CD14-positive monocyte (primary cell): ENCODE measurements at regions not wholly inside any gene's neighbourhood (a gene's known extent, or its start where the extent isn't known, plus 50 kb on each side); places are given as distances from the start of the nearest gene placed in this dataset.
"Not testable (repeated sequence)": the region's sequence is repeated elsewhere in the genome, so short reads cannot be mapped to it uniquely, and the experiment has no call there.

ENCODE experiments used
- DNase-seq, 3 donors: peaks; one replicate each; pipeline ENCODE4 v3.0.0-alpha.2; 2011 to 2022
- H2AFZ ChIP-seq: 2 replicates; pipeline ENCODE4 v1.6.0; 2012; ENCODE audit warnings: mild to moderate bottlenecking, low read depth, low read length, inconsistent platforms; ENCODE audit not compliant: insufficient read depth, poor library complexity, severe bottlenecking
- H3K27ac ChIP-seq, 2 donors: 1 replicate in 1 of 2; 2 replicates in 1 of 2; pipeline ENCODE4 v1.5.1; 2012 to 2013; ENCODE audit warnings: low read length in 2 of 2, control low read depth in 1 of 2, inconsistent platforms in 1 of 2, low read depth in 1 of 2, mild to moderate bottlenecking in 1 of 2
- H3K27me3 ChIP-seq, 2 donors: one replicate each; pipeline versions ENCODE4 v1.6.0 to v1.6.1; 2011 to 2013; ENCODE audit warnings: low read length in 2 of 2; ENCODE audit not compliant: control insufficient read depth in 2 of 2, insufficient read depth in 2 of 2
- H3K36me3 ChIP-seq, 2 donors: replicated peaks in 1 of 2; 1 replicate in 1 of 2; 2 replicates in 1 of 2; pipeline versions ENCODE4 v1.5.1 to v1.6.1; 2012 to 2013; ENCODE audit warnings: low read length in 2 of 2, control low read depth in 1 of 2, inconsistent platforms in 1 of 2, mild to moderate bottlenecking in 1 of 2; ENCODE audit not compliant: insufficient read depth in 2 of 2, control insufficient read depth in 1 of 2
- H3K4me1 ChIP-seq, 2 donors: 1 replicate in 1 of 2; 2 replicates in 1 of 2; pipeline versions ENCODE4 v1.5.1 to v1.6.1; 2012 to 2013; ENCODE audit warnings: low read length in 2 of 2, control low read depth in 1 of 2, inconsistent platforms in 1 of 2, mild to moderate bottlenecking in 1 of 2, moderate library complexity in 1 of 2; ENCODE audit not compliant: insufficient read depth in 2 of 2, control insufficient read depth in 1 of 2
- H3K4me2 ChIP-seq: replicated peaks from 2 replicates; pipeline ENCODE3; 2012; ENCODE audit warnings: low read length, moderate library complexity, mild to moderate bottlenecking; ENCODE audit not compliant: poor library complexity, severe bottlenecking; ENCODE audit errors: extremely low read depth
- H3K4me3 ChIP-seq, 3 experiments: fragments of 200-600 bp in 1 of 3; sonication (generic) in 1 of 3; replicated peaks in 1 of 3; 1 replicate in 2 of 3; 2 replicates in 1 of 3; pipeline ENCODE4 v1.5.1; 2011 to 2013; ENCODE audit warnings: low read length in 3 of 3, mild to moderate bottlenecking in 3 of 3, control low read depth in 2 of 3, low read depth in 2 of 3, inconsistent platforms in 1 of 3, moderate library complexity in 1 of 3
- H3K79me2 ChIP-seq: 2 replicates; pipeline ENCODE4 v1.6.0; 2012; ENCODE audit warnings: mild to moderate bottlenecking, control low read depth, inconsistent platforms, low read length, moderate library complexity; ENCODE audit not compliant: insufficient read depth
- H3K9ac ChIP-seq: 2 replicates; pipeline ENCODE4 v1.6.0; 2017; ENCODE audit warnings: low read length, mild to moderate bottlenecking; ENCODE audit not compliant: insufficient read depth, poor library complexity, severe bottlenecking
- H3K9me3 ChIP-seq, 2 donors: replicated peaks in 1 of 2; 1 replicate in 1 of 2; 2 replicates in 1 of 2; pipeline versions ENCODE4 v1.5.1 to v1.6.1; 2012 to 2013; ENCODE audit warnings: low read length in 2 of 2, control low read depth in 1 of 2; ENCODE audit not compliant: control insufficient read depth in 1 of 2, insufficient read depth in 1 of 2
- H4K20me1 ChIP-seq: 2 replicates; pipeline ENCODE4 v1.6.0; 2012; ENCODE audit warnings: mild to moderate bottlenecking, low read length, control low read depth, moderate library complexity; ENCODE audit not compliant: insufficient read depth
- H3K27ac Mint-ChIP-seq, 7 donors: one replicate each; pipeline ENCODE4 v1.8.0; 2020; ENCODE audit warnings: mild to moderate bottlenecking in 7 of 7, mixed read lengths in 7 of 7, moderate library complexity in 6 of 7, inconsistent platforms in 2 of 7
- H3K27me3 Mint-ChIP-seq, 3 donors: one replicate each; pipeline ENCODE4 v1.8.0; 2021 to 2022; ENCODE audit warnings: low read depth in 3 of 3, mild to moderate bottlenecking in 3 of 3, mixed read lengths in 3 of 3, moderate library complexity in 3 of 3, inconsistent platforms in 1 of 3
- H3K36me3 Mint-ChIP-seq, 2 donors: one replicate each; pipeline ENCODE4 v1.8.0; 2020; ENCODE audit warnings: mixed read lengths in 2 of 2, inconsistent platforms in 1 of 2, mild to moderate bottlenecking in 1 of 2
- H3K4me1 Mint-ChIP-seq: one replicate; pipeline ENCODE4 v1.8.0; 2020; ENCODE audit warnings: mild to moderate bottlenecking, mixed read lengths
- H3K4me3 Mint-ChIP-seq, 2 donors: one replicate each; pipeline ENCODE4 v1.8.0; 2020; ENCODE audit warnings: mild to moderate bottlenecking in 2 of 2, mixed read lengths in 2 of 2, moderate library complexity in 1 of 2
- H3K9me3 Mint-ChIP-seq, 7 donors: one replicate each; pipeline ENCODE4 v1.8.0; 2020 to 2022; ENCODE audit warnings: mixed read lengths in 7 of 7, mild to moderate bottlenecking in 6 of 7, moderate library complexity in 6 of 7, inconsistent platforms in 2 of 7
- CTCF ChIP-seq: fragments of 200-600 bp; IDR thresholded peaks from one replicate; pipeline ENCODE4 v1.8.0; 2022; ENCODE audit warnings: antibody characterized with exemption, mild to moderate bottlenecking
- WGBS: methylation state at CpG from one replicate; pipeline ENCODE4 v1.1.5; 2013; ENCODE audit warnings: missing lambda C conversion rate; ENCODE audit not compliant: insufficient coverage; 5-methylcytosine and 5-hydroxymethylcytosine counted together
- intact Hi-C, 2 donors: fragments of 100-400 bp; cut with micrococcal nuclease; formaldehyde crosslinking; loops; one replicate each; pipeline versions ENCODE4 v1.15.0 to v1.15.1; 2023

GRCh38 chr3:104080088-104080626, 1286.6 kb upstream of the ALCAM start:
- no peaks in the 10 kb centered on the region for H3K36me3 Mint-ChIP-seq
- Histone ChIP-seq H3K27me3 (no peaks in the 10 kb centered on the region), H3K79me2 (no peaks in the 10 kb centered on the region), H3K9me3 (peaks cover 0 to 4% of the 10 kb centered on the region in 2 donors), H3K9ac (no peak overlapping the region), H3K4me1 (no peaks in the 10 kb centered on the region), H3K4me3 (no peak overlapping the region), H2AFZ (no peak overlapping the region), H3K36me3 (no peaks in the 10 kb centered on the region), H3K4me2 (no peak overlapping the region), H4K20me1 (no peaks in the 10 kb centered on the region), H3K27ac (no peak overlapping the region)
- no peaks in the 10 kb centered on the region for H3K4me1 Mint-ChIP-seq
- no peak overlapping the region for H3K27ac Mint-ChIP-seq
- no peak for TF ChIP-seq CTCF
- WGBS = no CpG with 5 or more reads among the region's 1 CpG
- H3K27me3 Mint-ChIP-seq = peaks cover 0 to 2% (median 0%) of the 10 kb centered on the region in 3 donors
- intact Hi-C loops = no loop called here
- peaks cover 0 to 6% (median 3%) of the 10 kb centered on the region in 7 donors for H3K9me3 Mint-ChIP-seq
- no peak overlapping the region for H3K4me3 Mint-ChIP-seq
- DNase-seq = no peak

DNA sequence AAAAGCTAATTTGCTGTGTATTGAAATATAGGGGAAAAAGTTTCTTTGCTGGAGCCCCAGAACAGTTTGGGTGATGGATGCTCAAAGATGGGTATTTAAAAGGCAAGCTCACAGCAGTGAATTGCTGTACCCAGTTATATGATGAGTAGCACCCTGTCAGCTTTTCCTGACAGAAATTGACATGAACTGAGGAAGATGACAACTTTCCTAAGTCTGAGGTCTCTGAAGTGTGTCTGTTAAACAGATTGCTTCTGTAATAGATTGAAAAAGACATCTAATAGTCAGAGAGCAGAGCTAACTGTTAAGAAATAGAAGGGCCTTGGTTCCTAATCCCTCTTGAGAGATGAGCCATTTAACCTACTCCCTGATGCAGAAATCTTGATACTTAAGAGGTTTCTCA, 1278.0 kb upstream of the ALCAM start:
- H3K27ac ChIP-seq = no peak overlapping the region
- H3K4me1 Mint-ChIP-seq = no peaks in the 10 kb centered on the region
- no peak overlapping the region for H2AFZ ChIP-seq
- no peak for TF ChIP-seq CTCF
- H3K27me3 Mint-ChIP-seq = no peaks in the 10 kb centered on the region
- no peaks in the 10 kb centered on the region for H3K27me3 ChIP-seq
- H3K9me3 ChIP-seq = peaks cover 0 to 7% of the 10 kb centered on the region in 2 donors
- H3K9me3 Mint-ChIP-seq = peaks cover 0 to 9% (median 4%) of the 10 kb centered on the region in 7 donors
- H3K4me2 ChIP-seq = no peak overlapping the region
- H3K4me3 ChIP-seq = no peak overlapping the region
- no peak overlapping the region for H3K9ac ChIP-seq
- H3K36me3 Mint-ChIP-seq = no peaks in the 10 kb centered on the region
- DNase-seq = no peak
- intact Hi-C loops = no loop called here
- no peak overlapping the region for H3K27ac Mint-ChIP-seq
- no peaks in the 10 kb centered on the region for H3K79me2 ChIP-seq
- H3K4me1 ChIP-seq = no peaks in the 10 kb centered on the region
- no peak overlapping the region for H3K4me3 Mint-ChIP-seq
- H4K20me1 ChIP-seq = no peaks in the 10 kb centered on the region
- H3K36me3 ChIP-seq = no peaks in the 10 kb centered on the region

DNA sequence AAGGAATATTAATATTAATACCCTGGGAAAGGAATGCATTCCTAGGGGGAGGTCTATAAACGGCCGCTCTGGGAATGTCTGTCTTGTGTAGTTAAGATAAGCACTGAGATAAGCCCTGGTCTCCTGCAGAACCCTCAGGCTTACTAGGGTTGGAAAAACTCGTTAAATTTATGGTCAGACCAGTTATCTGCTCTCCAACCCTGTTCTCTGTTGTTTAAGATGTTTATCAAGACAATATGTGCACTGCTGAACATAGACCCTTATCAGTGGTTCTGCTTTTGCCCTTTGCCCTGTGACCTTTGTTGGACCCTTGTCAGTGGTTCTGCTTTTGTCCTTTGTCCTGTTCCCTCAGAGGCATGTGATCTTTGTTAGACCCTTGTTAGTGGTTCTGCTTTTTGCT, 1276.7 kb upstream of the ALCAM start:
- H3K9me3 Mint-ChIP-seq, H3K36me3 ChIP-seq, H4K20me1 ChIP-seq, H3K4me2 ChIP-seq, H3K9me3 ChIP-seq, H3K4me3 Mint-ChIP-seq, H3K27me3 ChIP-seq, H3K79me2 ChIP-seq, H3K36me3 Mint-ChIP-seq, H2AFZ ChIP-seq, H3K4me3 ChIP-seq, intact Hi-C loops, H3K27ac ChIP-seq, H3K4me1 ChIP-seq, H3K4me1 Mint-ChIP-seq, H3K9ac ChIP-seq, DNase-seq, H3K27me3 Mint-ChIP-seq, H3K27ac Mint-ChIP-seq: not testable (repeated sequence)
- WGBS = no CpG with 5 or more reads among the region's 3 CpGs
